Stimulated activated CD4-positive, alpha-beta T cell treated with anti-CD3 and anti-CD28 coated beads, Interleukin-12 subunit alpha, Interleukin-12 subunit beta, amount 100 ng/mL, for 4 hours (primary cell): ENCODE measurements at regions not wholly inside any gene's neighbourhood (a gene's known extent, or its start where the extent isn't known, plus 50 kb on each side); places are given as distances from the start of the nearest gene placed in this dataset.

ENCODE experiments used
- DNase-seq: peaks from one replicate; pipeline ENCODE4 v3.0.0-alpha.2; 2020

DNA sequence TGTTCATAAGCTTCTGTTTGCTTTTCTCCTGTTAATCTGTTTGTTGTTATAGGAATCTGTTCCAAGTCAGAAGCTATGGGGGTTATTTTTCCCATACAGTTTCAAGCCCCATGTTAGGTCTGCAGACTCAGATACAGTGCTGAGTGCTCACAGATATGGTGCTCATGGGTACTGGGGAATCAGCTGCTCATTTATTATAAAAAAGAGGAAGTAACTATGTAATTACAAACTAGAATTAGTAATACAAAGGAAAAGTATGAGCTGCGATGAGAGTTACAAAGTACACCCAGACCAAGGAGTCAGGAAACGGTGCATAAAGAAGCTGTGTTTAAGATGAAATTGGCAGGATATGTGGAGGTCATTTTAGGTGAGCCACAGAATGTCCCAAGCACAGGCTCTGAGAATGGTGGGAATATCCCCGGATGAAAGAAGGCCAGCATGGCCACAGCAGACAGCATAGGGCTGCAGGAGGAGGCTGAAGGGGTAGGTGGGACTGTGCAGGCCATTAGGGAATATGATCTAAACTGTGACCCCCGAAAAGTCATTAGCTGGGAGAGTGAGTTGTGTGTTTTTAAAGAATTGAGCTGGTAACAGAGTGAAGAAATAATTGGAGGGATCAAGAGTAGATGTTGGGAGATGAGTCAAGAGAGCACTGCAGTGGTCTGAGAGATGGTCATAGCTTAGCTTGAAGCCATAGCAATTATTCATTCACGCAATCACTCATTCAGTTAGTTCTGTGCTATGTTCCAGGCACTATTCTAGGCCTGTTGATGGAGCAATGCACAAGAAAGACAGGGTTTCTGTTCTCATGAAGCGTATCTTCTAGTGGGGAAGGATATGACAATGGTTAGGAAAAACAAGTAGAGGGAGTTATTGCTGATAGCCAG lies 177.4 kb upstream of the UBL3 start:
- DNase-seq = no peak

DNA sequence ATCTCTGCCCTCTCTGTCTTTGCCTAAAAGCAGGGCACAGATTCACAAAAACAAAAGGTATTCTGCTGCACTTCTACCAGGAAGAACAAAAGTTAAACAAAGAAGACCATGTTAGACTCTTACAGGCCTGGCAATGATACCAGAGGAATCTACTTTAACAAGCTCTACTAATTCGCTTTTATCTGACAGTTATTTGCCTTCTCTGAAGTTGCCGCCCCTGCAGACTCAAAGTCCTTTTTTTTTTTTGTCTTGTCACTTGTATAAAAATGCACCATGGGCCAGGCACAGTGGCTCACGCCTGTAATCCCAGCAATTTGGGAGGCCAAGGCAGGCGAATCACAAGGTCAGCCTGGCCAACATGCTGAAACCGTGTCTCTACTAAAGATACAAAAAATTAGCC lies 176.5 kb upstream of the UBL3 start:
- no peak for DNase-seq

GRCh38 chr13:30026093-30026492 lies 175.7 kb upstream of the UBL3 start:
- no peak for DNase-seq

DNA sequence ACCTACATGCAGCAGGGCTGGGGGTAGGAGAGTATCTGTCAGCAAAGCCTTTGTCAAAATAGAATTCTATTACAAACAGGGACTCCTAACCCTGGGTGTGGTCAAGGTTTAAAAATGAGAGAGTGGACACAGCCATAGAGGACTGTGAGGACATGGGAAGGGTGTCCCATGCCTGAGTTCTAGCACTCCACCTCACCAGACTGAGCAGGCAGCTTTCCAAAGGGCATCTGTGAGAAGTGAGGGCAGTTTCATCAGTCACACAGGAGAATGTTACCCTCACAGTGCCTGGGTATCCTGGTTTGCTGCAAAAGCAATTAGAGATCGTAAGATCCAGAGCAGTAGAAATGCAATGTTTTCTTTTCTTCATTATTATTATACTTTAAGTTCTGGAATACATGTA lies 174.9 kb upstream of the UBL3 start:
- DNase-seq = no peak

GRCh38 chr13:30024125-30024865 lies 173.9 kb upstream of the UBL3 start:
- no peak for DNase-seq

DNA sequence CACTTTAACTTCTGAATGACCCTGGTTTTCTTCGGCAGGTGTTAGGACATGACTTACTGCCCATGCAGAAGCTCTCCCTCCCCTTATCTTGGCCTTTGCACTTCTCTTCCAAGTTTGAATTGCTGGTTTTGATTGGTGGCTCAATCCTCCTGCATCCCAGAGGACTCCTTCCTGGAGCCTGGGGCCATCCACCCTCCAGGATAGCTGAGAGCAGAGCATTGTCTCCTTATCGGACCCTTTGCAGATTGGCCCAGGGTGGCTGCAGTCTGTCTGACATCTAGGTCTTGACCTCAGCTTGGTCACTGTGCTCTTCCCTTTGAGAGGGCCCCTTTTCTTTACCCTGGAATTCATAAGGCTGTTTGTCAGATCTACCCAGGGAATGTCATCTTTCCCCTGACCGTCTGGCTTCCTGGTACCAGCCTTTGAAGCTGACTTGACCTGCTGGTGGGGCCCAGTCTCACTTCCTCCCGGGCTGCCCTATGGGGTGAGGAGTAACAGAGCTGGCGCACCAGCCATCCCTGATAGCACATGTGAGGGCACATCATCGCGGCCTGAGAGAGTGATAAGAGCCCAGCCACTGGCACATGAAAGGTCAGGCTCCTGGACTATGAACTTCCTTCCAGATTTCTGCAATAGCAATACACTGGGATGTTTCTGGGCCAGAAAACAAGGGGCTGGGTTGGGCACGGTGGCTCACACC lies 172.9 kb upstream of the UBL3 start:
- no peak for DNase-seq

GRCh38 chr13:30022796-30023195 lies 172.4 kb upstream of the UBL3 start:
- no peak for DNase-seq

- DNase-seq = no peak
Measured at GRCh38 chr13:30022256-30022655, 171.8 kb upstream of the UBL3 start.

DNA sequence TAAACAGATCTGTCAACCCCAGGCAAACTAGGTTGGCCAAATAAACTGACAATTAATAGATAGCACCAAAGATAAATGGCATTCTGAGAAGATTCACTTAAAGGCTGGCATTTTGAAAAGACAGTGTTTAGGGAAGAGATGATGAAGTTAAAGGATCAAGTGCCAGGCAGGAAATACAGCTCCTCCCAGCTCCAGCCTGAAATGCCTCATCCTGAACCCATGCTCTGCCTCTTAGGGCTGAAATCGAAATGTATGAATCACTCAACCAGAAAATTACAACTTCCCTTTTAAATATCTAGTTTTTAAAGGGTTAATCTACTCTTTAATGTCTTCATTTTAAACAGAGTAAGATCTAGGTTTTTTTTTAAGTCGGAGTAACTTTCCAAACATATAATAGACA lies 171.2 kb upstream of the UBL3 start:
- DNase-seq = no peak

GRCh38 chr13:30020726-30021312 lies 170.4 kb upstream of the UBL3 start:
- no peak for DNase-seq

DNA sequence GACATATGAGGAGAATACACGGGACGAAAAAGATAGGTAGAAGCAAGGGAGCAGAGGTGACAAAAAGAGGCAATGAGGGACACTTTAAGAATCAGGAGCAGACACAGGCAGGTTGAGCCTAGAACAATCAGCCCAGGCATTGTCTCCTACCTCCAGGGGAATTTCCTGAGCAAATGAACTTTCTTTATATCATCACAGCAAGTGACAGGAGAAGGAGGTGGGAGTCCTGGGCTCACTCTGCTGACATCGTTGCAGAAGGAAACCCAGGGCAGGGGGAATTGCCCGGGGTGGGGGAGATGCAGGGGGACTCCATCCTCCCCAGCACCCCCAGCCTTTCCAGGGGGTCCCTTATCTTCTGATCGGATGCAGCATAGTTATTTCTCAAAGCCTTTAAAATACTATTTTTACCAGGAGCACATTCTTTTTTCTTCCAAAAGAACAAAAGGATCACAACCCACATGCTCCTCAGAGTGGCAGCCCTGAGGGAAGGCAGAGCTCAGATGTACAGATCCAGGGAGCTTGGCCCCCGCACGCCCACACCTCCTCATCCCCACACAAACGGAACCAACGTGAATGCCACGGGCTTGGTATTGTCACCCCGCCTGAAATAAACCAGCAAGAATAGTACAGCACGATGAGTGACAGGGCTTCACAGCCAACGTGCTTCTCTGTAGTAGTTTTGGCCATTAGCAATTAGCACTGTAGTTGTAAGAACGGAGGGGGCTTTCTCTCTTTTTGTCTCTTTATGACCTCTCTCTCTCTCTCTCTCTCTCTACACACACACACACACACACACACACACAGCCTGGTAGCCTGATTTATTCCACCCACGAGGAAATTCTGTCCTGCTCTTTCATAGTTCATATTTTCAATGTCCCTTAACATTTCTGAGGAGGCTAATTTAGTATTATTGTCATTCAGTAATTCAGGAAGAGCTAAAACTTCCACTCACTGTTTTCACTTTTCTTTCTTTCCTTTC lies 169.5 kb upstream of the UBL3 start:
- no peak for DNase-seq

DNA sequence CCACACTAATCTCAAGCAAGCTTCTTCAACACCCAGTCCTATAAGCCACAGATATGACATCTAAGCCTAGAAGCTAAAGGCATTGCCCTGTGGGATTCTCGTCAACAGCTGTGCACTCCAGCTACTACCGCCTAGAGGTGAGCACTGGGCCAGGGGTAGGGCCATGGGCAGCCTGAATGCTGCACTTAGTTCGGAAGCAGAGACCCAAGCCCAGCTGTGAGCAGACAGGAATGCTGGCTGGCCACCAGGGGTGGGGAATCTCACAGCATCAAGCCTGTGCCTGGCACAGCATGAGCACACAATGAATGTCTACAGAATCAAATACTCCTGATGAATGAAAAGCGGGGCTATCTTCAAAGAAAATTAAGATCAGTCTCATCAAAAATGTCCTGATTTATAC lies 167.5 kb upstream of the UBL3 start:
- DNase-seq = no peak

DNA sequence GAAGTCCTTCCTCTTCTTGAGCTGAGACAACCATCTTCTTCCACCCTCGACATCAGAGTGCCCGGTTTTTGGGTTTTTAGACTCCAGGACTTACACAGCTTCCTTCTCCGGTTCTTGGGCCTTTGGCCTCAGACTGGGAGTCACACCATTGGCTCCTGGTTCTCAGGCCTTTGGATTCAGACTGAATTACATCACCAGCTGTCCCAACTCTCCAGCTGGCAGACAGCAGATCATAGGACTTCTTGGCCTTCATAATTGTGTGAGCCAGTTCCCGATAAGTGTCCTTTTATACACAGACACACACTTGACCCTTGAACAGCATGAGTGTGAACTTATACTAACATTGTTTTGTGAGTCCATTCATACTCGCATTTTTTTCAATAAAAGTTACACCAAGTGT lies 166.0 kb upstream of the UBL3 start:
- DNase-seq = no peak

DNA sequence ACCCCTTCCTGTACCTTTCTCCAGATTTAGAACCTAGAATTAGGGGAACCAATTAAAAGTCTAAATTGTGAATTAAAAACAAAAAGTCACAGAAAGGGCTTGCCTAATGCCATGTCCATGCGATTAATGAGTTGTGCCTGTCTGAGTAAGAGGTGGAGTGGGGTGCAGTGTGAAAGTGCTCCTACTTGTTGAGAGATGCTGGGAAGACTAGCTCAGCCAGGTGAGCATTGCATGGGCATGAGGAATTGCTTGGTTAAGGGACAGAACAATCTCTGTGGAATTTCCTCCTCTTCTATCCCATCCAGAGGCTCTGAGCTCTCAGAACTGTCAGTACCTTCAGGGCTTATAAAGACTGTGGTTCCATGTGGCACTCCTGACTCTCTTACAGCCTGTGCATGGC lies 159.0 kb upstream of the UBL3 start:
- no peak for DNase-seq

- no peak for DNase-seq
Measured at GRCh38 chr13:30006246-30006645, 155.8 kb upstream of the UBL3 start.

GRCh38 chr13:30004204-30004603 lies 153.8 kb upstream of the UBL3 start:
- DNase-seq = no peak

GRCh38 chr13:30002577-30002976 lies 152.2 kb upstream of the UBL3 start:
- DNase-seq = no peak

GRCh38 chr13:30000370-30000765 lies 150.0 kb upstream of the UBL3 start:
- DNase-seq = no peak

DNA sequence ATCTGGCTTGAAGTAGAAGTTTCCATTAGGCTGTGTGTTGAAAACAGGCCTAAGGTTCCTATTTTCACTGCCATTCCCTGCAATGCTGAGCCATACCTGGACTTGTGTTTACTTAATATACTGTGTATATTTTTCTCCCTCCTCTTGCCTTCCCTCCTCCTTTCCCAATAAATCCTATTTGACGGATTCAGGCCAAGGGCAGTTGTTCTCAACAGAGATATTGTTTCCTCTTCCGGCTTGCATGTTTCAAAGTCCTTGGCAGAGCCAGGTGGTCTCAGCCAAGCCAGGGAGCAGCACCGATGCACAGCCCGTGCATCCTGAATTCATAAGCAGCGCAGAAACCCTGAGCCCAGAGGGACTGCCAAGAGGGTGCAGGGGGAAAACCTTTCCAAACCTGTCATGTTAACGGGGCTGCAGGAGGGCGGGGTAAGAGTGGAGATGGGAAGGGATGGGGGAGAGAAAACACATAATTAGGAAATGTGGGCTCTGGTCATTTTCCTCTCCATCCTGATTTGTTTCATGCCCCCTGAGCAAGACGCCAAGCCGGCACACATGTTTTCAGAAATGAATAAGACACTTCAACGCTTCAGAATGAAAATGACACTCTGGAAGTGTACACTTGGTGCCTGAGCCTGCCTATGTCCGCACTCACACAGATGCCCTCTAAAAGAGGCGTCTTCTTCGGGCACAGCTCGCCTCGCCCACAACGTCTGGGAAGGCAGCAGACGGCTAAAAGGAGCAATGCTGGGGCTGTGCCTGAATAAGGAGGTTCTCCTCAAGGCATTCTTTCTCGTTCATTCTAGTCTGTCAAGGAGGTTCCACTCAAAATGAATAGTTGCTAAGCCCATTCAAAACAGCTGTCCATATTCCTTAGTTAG lies 149.3 kb upstream of the UBL3 start:
- no peak for DNase-seq

DNA sequence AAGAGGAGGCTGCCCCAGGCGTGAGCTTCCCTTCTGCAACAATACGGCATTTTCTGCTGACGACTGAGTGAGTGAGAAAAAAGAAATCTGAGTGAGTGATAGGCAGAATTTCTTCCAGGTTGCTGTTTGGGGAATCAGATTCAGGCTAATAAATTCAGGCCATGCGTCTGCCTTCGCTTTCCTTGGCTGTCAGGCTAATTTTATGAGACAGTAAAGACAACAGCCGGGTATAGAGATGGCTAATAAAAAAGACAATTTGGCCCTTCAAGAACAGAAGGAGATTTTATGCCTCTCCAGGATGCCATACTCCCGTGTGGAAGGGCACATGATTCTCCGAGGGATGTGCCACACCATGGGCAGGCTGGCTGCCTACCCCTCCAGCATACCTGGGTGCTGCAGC lies 145.9 kb upstream of the UBL3 start:
- no peak for DNase-seq
